A673 (cell line): ENCODE measurements at regions not wholly inside any gene's neighbourhood (a gene's known extent, or its start where the extent isn't known, plus 50 kb on each side); places are given as distances from the start of the nearest gene placed in this dataset.

ENCODE experiments used
- CTCF ChIP-seq: fragments of 300-800, 200-600 bp; sonication (generic); conservative IDR thresholded peaks from 2 replicates; pipeline ENCODE4 v1.5.1; 2017; ENCODE audit warnings: low read depth, mild to moderate bottlenecking, antibody characterized with exemption, low read length, moderate library complexity, mixed read lengths
- EZH2 ChIP-seq: fragments of 200-600 bp; sonication (generic); IDR thresholded peaks from 2 replicates; pipeline ENCODE4 v1.6.1; 2017; ENCODE audit warnings: borderline replicate concordance, low read depth, mild to moderate bottlenecking, mixed read lengths, antibody characterized with exemption, low read length; ENCODE audit not compliant: poor library complexity, severe bottlenecking

GRCh38 chr3:147231111-147231510 lies 175.2 kb downstream of the ZIC4 start:
- TF ChIP-seq CTCF (no peak), EZH2 (no peak)
